Neural cell (in vitro differentiated cells): ENCODE measurements at regions not wholly inside any gene's neighbourhood (a gene's known extent, or its start where the extent isn't known, plus 50 kb on each side); places are given as distances from the start of the nearest gene placed in this dataset.

ENCODE experiments used
- TAF1 ChIP-seq: IDR thresholded peaks from 2 replicates; pipeline ENCODE4 v1.6.1; 2012; ENCODE audit warnings: low read depth
- TF ChIP-seq, protein P1 (sequence below): fragments of 450-650 bp; IDR thresholded peaks from 2 replicates; pipeline ENCODE4 v1.5.1; 2014; ENCODE audit warnings: antibody characterized with exemption, mild to moderate bottlenecking, moderate library complexity; ENCODE audit not compliant: poor library complexity, severe bottlenecking

DNA sequence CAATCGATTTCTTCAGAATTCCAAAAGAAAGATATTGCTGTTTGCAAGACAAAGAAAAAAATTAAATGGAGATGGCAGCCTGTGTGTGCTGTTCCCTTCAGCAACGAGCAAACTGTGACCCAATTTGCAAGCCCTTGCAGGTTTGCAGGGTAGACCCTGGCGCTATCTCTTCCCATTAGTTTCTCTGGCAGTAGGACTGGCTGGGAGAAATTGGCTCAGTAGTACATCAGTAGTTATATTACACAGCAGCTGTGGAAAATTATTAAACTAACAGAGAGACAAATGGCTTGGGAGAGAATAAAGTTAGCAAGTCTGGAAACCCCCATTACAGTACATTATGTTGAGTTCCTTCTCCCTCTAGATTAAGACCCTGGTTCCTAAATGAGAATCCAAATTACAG, 116.4 kb upstream of the ITGB1 start:
- TF ChIP-seq, protein P1, sequence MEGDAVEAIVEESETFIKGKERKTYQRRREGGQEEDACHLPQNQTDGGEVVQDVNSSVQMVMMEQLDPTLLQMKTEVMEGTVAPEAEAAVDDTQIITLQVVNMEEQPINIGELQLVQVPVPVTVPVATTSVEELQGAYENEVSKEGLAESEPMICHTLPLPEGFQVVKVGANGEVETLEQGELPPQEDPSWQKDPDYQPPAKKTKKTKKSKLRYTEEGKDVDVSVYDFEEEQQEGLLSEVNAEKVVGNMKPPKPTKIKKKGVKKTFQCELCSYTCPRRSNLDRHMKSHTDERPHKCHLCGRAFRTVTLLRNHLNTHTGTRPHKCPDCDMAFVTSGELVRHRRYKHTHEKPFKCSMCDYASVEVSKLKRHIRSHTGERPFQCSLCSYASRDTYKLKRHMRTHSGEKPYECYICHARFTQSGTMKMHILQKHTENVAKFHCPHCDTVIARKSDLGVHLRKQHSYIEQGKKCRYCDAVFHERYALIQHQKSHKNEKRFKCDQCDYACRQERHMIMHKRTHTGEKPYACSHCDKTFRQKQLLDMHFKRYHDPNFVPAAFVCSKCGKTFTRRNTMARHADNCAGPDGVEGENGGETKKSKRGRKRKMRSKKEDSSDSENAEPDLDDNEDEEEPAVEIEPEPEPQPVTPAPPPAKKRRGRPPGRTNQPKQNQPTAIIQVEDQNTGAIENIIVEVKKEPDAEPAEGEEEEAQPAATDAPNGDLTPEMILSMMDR, result no peak
- TF ChIP-seq TAF1, result no peak
